ENCODE measurements at regions not wholly inside any gene's neighbourhood (a gene's known extent, or its start where the extent isn't known, plus 50 kb on each side); places are given as distances from the start of the nearest gene placed in this dataset.
"Not testable (repeated sequence)": the region's sequence is repeated elsewhere in the genome, so short reads cannot be mapped to it uniquely, and the experiment has no call there.

- no peak for DNase-seq (ENCODE audit: low read depth)
Measured at GRCh38 chr15:45948181-45948621, 313.4 kb downstream of the SQOR start.

- DNase-seq (ENCODE audit: low read depth), result no peak
Measured at GRCh38 chr15:45958924-45959323, 324.1 kb downstream of the SQOR start.

- no peak for DNase-seq (ENCODE audit: low read depth)
Measured at GRCh38 chr15:45962733-45963132, 327.9 kb downstream of the SQOR start.

GRCh38 chr15:45970542-45970941, 335.7 kb downstream of the SQOR start:
- DNase-seq (ENCODE audit: low read depth), result no peak

GRCh38 chr15:45980366-45980765, 345.5 kb downstream of the SQOR start:
- no peak for DNase-seq (ENCODE audit: low read depth)

GRCh38 chr15:45981625-45982024, 346.8 kb downstream of the SQOR start:
- no peak for DNase-seq (ENCODE audit: low read depth)

- DNase-seq (ENCODE audit: low read depth), result no peak
Measured at GRCh38 chr15:45991863-45992262, 357.0 kb downstream of the SQOR start.

- DNase-seq (ENCODE audit: low read depth), result no peak
Measured at GRCh38 chr15:45993072-45993471, 358.2 kb downstream of the SQOR start.

GRCh38 chr15:45993508-45993907, 358.7 kb downstream of the SQOR start:
- DNase-seq (ENCODE audit: low read depth), result no peak

GRCh38 chr15:45995800-45996199, 361.0 kb downstream of the SQOR start:
- no peak for DNase-seq (ENCODE audit: low read depth)

GRCh38 chr15:46014532-46014931, 379.7 kb downstream of the SQOR start:
- DNase-seq (ENCODE audit: low read depth), result no peak

- DNase-seq (ENCODE audit: low read depth), result no peak
Measured at GRCh38 chr15:46034755-46035154, 399.9 kb downstream of the SQOR start.

- DNase-seq (ENCODE audit: low read depth), result no peak
Measured at GRCh38 chr15:46039703-46040102, 404.9 kb downstream of the SQOR start.

GRCh38 chr15:46041905-46042304, 407.1 kb downstream of the SQOR start:
- DNase-seq (ENCODE audit: low read depth), result no peak

- no peak for DNase-seq (ENCODE audit: low read depth)
Measured at GRCh38 chr15:46059921-46060594, 425.2 kb downstream of the SQOR start.

- DNase-seq (ENCODE audit: low read depth), result no peak
Measured at GRCh38 chr15:46061002-46061401, 426.2 kb downstream of the SQOR start.

- no peak for DNase-seq (ENCODE audit: low read depth)
Measured at GRCh38 chr15:46077220-46077619, 442.4 kb downstream of the SQOR start.

GRCh38 chr15:46079046-46079445, 444.2 kb downstream of the SQOR start:
- DNase-seq (ENCODE audit: low read depth), result no peak

- DNase-seq (ENCODE audit: low read depth), result no peak
Measured at GRCh38 chr15:46080016-46080415, 445.2 kb downstream of the SQOR start.

GRCh38 chr15:46088486-46089445, 453.9 kb downstream of the SQOR start:
- DNase-seq (ENCODE audit: low read depth), result no peak

- DNase-seq (ENCODE audit: low read depth), result no peak
Measured at GRCh38 chr15:46089467-46089935, 454.7 kb downstream of the SQOR start.

- DNase-seq (ENCODE audit: low read depth), result no peak
Measured at GRCh38 chr15:46091860-46092450, 457.1 kb downstream of the SQOR start.

- DNase-seq (ENCODE audit: low read depth), result not testable (repeated sequence)
Measured at GRCh38 chr15:46098006-46098405, 463.2 kb downstream of the SQOR start.

Data from activated T-helper 9 cell treated with anti-CD3 and anti-CD28 coated beads, Interleukin-2, amount 50 U/mL, for 16 hours (primary cell).